DMS53 treated with DMSO at 0.1 percent for 48 hours (cell line): ENCODE measurements at regions not wholly inside any gene's neighbourhood (a gene's known extent, or its start where the extent isn't known, plus 50 kb on each side); places are given as distances from the start of the nearest gene placed in this dataset.
A peak's percentile ranks its signal among the peaks of the same experiment; 100 is the strongest.

Experiments used
- DNase-seq: peaks from one replicate; lab custom pipeline; 2025; ENCODE audit not compliant: unreplicated experiment; lab: John Stamatoyannopoulos, UW

DNA sequence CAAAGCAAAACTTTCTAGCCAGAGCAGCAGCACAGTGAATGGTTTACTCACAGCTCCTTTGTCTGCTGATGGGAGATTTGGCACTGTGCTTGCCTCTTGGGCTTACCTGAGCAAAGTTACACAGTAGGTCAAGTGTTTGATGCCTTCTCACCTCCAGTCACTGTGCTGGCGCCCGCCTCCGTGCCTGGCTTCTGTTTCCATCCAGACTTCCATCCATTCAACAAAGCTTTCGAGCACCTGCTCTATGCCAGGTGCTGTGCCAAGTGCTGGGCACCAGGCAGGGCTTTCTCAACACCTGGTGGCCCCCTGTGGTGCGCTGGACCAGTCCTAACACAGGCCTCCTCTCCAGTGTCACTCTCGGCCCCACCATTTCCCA lies 199.2 kb upstream of the EEA1 start:
- DNase-seq = peak; percentile 49

DNA sequence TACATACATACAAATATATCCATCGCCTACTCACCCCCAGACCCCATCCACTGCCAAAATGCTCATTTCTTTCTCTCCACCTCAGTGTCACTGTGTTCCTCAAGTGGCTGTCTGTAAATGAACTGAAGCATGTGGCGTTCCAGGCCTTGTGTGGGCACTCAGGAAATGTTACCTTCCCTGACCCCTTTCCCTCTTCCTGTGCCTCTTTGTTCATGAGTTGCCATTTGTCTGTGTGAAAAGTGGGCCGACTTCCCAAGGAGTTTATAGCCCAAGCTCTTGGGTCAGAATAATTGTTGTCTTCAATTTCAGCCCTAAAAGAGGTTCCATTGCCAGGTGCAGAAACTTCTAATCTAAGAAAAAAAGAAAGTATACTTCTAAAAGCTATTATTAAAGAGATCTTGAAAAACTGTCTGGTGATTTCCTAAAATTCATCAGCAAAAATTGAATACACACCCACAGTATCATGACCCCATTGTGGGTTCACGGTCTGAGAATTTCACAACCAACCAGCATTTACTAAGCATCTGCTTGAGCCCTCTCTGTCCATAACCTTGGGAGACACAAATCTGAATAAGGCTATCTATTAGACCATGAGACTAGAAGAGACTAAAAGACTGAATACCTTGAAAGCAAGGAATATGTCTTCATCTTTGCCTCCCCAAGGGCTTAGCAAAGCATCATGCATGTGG lies 201.4 kb upstream of the EEA1 start:
- no peak for DNase-seq

DNA sequence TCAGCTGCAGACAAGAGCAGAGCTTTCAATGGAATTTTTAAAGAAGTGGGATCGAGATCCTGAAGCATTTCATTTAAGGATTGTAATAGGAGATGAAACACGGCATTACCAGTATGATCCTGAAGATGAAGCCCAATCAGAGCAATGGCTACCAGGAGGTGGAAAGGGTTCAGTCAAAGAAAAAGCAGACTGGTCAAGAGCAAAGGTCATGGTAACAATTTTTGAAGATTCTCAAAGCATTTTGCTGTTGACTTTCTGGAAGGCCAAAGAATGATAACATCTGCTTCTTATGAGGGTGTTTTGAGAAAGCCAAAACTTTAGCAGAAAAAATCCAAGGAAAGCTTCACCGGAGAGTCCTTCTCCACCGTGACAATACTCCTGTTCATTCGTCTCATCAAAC lies 204.3 kb upstream of the EEA1 start:
- DNase-seq = no peak

DNA sequence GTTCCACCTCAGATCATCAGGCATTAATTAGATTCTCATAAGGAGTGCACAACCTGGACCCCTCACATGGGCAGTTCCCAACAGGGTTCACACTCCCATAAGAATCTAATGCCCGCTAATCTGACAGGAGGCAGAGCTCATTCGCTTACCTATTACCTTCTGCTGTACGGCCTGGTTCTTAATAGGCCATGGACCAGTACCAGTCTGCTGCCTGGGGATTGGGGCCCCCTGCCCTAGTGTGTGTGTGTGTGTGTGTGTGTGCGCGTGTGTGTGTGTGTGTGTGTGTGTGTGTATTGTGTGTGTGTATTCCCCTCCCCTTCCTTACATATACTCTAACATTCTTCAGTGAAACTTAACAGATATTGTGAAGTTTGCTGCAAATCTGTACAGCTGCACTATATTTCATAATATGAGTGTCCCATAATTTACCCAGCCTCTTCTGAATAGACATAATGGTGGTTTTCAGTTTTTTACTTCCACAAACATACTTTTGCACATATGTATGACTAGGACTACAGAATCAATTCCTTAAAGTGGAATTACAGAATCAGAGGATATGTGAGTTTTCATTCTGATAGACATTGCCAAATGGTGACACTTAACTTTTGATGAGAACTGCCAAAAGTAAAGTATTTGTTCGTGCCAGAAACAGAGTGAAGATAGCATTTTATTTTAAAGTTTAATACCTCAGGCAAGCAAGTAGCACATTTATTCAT lies 205.2 kb upstream of the EEA1 start:
- DNase-seq = no peak

DNA sequence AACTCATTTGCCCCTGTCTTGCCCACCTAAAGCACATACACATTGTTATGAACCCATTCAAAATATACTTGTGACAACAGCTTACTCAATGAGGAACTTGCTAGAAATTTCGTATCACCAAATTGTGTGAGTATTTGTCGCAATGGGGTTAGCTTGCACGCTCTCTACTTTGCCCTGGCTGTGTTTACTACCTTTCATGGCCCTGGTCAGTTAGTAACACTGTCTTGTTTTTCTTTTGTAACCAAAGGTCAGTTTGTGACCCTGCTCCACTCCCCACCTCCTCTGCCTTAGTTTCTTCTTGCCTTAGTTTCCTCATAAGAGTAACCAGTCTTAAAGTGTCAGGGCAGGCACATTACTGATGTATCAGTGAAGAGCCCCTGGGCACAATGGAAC lies 205.8 kb upstream of the EEA1 start:
- DNase-seq = no peak

DNA sequence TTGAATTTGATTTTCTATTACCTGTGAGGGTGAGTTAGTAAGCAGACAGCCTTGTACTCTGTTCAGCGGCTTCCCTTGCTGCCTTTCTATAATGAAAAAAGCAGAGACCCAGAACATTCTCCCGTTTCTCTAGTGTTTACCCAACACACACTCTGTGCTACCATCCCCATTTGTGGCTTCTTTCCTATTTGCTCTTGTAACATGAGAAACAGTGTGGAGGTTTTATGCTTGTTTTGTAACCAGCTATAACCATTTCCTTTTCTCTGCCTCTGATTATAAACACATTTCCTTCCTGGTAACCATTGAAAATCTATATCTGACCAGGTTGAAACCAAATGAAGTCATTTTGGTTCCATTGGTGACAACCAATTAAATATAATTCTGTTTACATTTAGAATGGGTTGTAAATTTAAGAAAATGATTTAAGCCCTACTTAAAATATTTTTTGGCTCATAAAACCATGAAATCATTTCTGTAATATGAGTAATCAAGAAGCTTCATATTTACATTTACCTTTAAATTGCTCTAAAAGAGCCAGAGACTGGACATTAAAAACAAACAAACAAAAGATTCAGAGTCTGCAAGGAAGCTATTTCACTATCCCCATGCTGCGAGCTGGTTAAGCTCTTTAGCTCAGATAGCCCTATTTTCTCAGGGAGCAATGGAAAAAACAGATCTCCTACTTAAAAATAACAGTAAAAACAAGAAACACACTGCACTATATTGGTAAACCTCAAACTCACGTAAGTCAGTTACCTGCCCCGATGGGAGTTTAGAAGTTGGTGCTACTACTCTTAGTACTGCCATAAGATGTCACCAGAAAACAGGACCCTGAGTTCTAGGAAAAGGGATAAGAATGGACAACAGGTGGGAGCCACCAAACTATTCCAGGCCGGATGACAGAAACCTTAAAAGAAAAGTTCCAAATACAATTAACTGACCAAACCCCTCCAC lies 206.5 kb upstream of the EEA1 start:
- peak; percentile 99 for DNase-seq

DNA sequence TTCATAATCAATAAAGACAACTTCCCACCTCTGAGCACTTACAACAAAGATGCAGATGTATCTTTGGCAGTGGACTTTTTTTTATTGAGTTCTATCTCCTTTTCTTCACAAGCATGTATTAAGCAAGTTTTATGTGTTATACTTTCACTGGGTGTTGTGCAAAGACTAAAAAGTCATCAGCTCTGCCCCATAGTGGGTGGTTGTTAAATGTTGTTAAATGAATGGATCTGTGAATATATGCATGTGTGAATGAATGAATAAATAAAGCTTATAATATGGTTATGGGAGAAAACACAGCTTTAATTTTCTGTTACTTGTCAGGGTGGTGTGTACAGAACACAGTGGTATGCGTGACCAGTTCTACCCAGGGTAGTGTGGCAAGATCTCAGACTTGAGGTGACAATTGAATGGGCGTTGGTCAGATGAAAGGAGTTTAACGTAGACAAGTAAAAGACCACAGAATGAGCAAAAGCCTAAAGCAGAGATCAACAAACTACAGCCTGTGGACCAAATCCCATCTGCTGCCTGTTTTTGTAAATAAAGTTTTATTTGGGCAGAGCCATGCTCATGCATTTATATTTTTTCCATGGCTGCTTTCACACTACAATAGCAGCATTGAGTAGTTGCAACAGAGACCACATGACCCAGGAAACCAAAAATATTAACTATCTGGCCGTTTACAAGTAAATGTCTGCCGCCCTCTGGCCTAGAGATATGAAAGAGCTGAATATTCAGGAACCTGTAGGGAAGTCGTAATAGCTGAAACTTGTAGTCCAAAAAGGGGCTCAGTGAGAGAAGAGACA lies 207.4 kb upstream of the EEA1 start:
- no peak for DNase-seq

DNA sequence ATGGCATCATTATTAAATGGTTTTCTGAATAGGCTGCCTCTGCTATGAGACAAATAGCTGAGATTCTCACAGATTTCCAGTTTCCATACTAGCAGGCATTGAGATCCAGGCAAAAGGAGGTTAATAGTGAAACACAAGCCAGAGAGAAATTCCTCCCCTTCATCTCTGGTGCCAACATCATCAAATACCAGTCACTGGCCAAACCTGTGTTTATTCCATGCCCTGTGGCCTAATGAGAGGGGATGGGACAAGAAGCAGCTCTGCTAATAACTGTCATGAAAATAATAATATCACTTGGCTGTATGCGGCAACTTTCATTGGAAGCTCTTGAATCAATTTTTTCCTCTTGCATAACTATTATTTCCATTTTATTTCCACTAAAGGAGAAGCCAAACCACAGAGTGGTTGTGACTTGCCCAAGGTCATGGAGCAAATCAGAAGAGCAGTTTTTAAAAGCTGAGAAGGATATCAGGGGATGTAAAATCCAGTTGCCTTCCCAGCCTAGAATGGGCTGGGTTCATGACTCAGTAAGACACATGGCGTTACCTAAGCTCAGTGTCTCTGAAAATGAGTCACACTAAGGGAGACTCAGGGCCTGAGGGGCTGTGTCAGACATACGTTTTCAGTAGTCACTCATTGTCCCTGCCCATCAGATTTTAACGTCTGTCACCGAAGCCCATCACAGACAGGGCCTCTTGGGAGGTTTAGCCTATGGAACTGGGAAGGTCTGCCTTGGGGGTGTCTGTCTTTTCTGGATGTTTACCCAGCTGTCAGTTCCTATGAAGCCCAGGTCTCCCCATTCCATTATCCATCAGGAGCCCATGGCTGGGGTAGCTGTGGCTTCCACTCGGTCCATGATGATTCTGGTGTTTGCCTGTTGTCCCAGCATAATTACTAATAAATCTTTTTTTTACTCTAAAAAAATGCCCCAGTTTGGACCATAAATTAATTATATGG lies 208.8 kb upstream of the EEA1 start:
- no peak for DNase-seq

DNA sequence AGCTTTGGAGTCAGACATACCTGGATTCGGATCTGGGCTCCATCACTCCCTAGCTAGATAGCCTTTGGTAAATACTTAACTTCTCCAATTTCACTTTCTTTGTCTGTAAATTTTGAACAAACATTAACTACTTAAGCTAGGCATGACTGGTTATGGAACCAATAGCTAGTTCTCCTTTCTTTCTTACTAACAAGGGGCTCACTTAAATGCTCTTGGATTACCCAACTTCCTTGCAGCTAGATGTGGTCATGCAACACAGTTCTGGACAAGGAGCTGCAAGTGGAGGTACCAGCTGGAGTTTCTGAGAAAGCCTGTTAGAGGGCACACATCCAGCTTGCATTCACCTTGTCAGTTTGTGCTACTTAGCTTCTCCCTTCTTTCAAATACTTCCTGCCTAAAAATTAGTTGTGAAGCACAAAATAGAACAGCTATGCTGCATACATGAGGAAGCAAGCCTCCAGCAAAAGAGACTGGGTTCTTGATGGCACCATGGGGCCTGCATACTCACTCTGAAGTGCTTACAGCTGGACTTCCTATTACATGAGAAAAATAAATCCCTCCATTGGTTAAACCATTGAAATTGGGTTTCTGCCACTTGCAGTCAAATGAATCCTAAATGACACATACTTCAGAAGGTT lies 210.1 kb upstream of the EEA1 start:
- peak; percentile 71 for DNase-seq

DNA sequence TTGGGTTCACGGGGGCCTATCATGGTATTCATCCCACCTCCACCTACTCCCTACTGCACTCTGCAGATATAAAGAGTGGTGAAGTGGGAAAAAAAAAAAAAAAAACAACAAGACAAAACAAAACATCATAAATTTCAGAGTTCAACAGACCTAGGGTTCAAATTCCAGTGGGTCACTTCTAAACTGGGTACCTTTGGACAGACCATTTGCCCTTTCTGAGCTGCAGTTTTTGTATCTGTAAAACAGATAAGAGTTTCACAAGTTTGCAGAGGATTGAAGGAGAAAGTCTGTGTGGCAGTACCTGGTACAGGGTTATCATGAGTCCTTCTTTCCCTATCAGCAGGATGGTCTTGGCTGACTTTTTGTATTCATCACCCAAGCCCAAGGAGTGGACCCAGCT lies 211.2 kb upstream of the EEA1 start:
- no peak for DNase-seq

DNA sequence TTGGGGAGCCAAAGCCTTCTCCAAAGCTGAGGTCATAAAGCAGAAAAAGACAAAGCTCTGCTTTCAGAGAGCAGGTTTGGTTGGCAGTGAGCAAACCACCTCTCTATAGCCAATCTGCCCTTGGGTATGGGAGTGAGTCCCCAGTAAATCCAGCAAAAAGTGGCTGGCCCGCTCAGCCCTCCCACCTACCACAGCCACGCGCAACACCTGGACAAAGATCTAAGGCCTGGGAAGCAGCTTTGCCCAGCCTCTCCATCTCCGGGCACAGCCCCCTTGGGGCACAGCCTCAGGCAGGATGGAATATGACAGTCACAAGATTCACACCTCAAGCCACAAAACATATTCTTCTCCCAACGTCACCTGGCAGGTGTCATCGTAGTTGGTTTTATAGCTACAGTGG lies 211.7 kb upstream of the EEA1 start:
- DNase-seq = no peak

DNA sequence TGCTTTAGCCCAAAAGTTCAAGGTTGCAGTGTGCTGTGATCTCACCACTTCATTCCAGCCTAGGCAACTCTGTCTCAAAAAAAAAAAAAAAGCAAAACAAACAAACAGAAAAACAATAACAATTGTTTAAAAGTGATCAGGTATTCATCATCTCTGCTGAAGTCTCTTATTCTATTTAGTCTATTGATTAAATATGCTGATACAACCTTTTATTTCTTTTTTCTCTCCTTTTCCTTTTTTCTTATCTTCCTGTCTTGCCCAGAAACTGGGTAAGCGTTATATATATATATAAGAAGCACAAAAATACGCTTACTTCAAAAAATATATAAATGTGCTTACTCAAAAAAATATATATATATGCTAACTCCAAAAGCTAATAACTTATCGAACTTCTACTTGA lies 213.8 kb upstream of the EEA1 start:
- no peak for DNase-seq

DNA sequence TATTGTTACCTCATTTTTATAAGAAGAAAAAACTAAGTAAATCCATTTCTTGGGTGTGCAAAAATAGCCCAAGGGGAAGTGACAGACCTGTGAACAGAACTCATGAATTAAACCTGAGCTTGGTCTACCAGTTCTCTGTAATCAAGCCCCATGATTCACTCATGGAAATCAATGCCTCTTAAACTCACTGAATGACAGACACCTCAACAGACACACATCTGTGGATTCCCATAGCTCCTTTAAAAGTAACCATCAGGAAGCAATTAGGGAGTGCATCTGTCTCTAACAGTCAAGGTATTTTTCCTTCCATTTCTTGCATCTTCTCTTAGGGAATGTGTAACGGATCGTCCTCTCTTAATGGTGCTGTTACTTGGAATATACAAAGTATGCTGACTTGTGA lies 215.0 kb upstream of the EEA1 start:
- no peak for DNase-seq

DNA sequence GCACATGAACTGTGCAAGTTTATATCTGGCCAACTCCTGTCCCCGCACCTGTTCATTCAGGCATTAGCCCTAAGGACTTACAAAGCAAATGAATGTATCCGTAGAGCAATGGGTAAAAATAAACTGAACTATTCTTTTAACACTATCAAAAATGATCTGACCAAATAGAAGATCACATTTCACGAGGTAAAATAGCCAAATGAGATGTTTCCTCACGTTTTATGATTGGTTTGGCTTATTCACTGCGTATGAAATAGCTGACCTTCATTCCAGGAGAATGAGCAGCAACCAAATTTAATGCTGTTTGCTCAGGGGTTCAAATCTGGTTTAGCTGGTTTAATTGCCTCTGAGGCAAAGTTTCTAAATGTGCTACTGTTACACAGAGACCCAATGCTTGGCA lies 216.0 kb upstream of the EEA1 start:
- DNase-seq = no peak

DNA sequence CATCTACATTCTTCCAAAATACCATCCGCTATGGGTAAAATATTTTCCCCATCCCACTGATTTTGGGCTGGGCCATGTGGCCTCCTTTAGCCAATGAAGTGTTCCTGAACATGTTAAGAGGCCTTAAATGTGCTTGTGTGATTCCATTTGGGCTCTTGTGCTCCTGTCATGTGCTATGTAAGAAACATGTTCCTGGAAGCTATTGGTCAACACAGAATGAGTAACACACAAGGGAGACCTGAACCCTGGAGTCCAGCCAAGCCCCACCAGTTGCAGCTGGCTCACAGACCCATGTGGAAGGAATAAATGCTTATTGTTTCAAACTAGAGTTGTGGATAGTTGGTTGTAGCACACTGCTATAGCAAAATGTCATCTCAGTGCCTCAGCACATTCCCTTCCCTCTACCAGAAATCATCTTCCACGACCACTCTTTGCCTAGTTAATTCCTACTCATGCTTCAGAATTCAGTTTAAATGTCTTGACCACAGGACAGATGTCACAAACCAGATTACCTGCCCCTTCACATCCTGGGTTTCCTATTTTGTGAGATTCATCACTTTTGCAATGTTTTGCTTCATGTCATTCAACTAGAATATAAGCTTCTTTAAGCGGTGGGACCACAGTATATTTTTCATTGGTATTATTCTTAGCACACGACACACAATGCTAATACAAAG lies 217.3 kb upstream of the EEA1 start:
- no peak for DNase-seq

DNA sequence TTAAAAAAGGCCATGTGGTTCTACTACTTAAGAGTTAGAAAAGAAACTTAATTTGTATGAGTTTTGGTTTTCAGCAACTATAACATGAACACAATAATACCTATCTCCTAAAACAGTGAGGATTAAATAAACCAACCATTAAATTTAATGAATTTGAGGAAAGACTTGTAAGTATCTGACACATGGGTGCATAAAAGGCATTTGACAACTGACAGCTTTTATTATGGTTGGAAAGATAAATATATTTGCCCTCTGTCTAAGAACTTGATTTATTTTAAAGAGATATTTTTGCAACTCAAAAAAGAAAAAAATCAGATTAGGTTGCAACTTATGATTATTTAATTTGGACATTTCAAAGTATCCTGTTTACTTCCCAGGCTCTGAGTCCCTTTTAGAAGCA lies 217.9 kb upstream of the EEA1 start:
- DNase-seq = no peak

DNA sequence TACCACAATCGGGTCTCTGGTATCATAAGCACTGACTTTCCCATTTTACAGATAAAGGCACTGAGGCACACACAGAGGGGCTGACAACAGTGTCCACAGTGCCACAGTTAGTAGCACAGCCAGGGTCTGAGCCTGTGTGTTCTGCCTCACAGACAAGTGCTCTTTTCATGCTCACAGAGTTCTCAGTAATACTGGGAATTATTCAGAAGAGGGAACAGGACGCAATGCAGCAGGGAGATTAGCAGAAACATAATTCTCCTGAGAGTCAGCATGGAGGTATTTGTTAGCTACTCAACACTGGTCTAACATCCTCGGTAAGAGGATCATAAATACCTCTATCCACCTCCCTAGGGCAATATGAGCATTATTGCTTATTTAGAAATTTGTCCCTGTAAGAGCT lies 219.3 kb upstream of the EEA1 start:
- no peak for DNase-seq

DNA sequence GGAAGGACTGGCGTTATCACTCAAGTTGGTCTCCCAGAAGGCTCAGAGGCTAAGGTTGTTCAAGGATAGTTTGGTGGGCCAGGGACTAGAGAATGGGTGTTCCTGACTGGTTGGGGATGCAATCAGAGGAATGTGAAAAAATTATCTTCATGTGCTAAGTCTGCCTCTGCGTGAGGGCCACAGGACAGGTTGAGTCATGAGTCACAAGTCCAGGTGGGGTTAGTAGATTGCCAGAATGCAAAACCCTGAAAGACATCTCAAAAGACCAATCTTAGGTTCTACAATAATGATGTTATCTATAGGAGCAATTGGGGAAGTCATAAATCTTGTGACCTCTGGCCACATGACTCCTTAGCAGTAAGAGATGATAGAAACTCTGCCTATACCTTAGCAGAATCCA lies 220.1 kb upstream of the EEA1 start:
- DNase-seq = no peak
